Fibroblast of peridontal ligament (primary cell): ENCODE measurements at regions not wholly inside any gene's neighbourhood (a gene's known extent, or its start where the extent isn't known, plus 50 kb on each side); places are given as distances from the start of the nearest gene placed in this dataset.

Experiments used
- DNase-seq: peaks from one replicate; pipeline ENCODE4 v3.0.0-alpha.2; 2010; ENCODE audit errors: extremely low read depth

- peak; percentile 93 for DNase-seq
These were observed 278.0 kb downstream of the MRPL39 start for GRCh38 chr21:25329227-25329825.

- peak; percentile 17 for DNase-seq
These were observed 278.5 kb downstream of the MRPL39 start for GRCh38 chr21:25328736-25329135.

- DNase-seq = no peak
These were observed 281.1 kb downstream of the MRPL39 start for GRCh38 chr21:25326181-25326580.

GRCh38 chr21:25324666-25325065 is 282.6 kb downstream of the MRPL39 start:
- no peak for DNase-seq

GRCh38 chr21:25323356-25323949 is 283.8 kb downstream of the MRPL39 start:
- no peak for DNase-seq

GRCh38 chr21:25314247-25314646 is 293.0 kb downstream of the MRPL39 start:
- DNase-seq = no peak

GRCh38 chr21:25313829-25314228 is 293.5 kb downstream of the MRPL39 start:
- peak; percentile 79 for DNase-seq

GRCh38 chr21:25307489-25307888 is 299.8 kb downstream of the MRPL39 start:
- DNase-seq = peak; percentile 58

GRCh38 chr21:25304611-25305010 is 302.7 kb downstream of the MRPL39 start:
- DNase-seq = no peak

- no peak for DNase-seq
These were observed 306.6 kb downstream of the MRPL39 start for GRCh38 chr21:25300632-25301031.

GRCh38 chr21:25298512-25299491 is 308.5 kb downstream of the MRPL39 start:
- DNase-seq = no peak

GRCh38 chr21:25297117-25297516 is 310.2 kb downstream of the MRPL39 start:
- DNase-seq = no peak

- no peak for DNase-seq
These were observed 311.0 kb downstream of the MRPL39 start for GRCh38 chr21:25296252-25296651.

GRCh38 chr21:25292396-25292795 is 314.9 kb downstream of the MRPL39 start:
- no peak for DNase-seq

- DNase-seq = peak; percentile 69
These were observed 323.6 kb downstream of the MRPL39 start for GRCh38 chr21:25283720-25284119.

- DNase-seq = no peak
These were observed 326.1 kb downstream of the MRPL39 start for GRCh38 chr21:25281134-25281533.

- no peak for DNase-seq
These were observed 327.2 kb downstream of the MRPL39 start for GRCh38 chr21:25280061-25280460.

GRCh38 chr21:25273959-25274358 is 333.3 kb downstream of the MRPL39 start:
- DNase-seq = no peak

- no peak for DNase-seq
These were observed 352.6 kb downstream of the MRPL39 start for GRCh38 chr21:25254491-25255174.

GRCh38 chr21:25246546-25246945 is 360.7 kb downstream of the MRPL39 start:
- no peak for DNase-seq

GRCh38 chr21:25244735-25245134 is 362.5 kb downstream of the MRPL39 start:
- no peak for DNase-seq

GRCh38 chr21:25243808-25244207 is 363.5 kb downstream of the MRPL39 start:
- DNase-seq = no peak
